ENCODE measurements at regions not wholly inside any gene's neighbourhood (a gene's known extent, or its start where the extent isn't known, plus 50 kb on each side); places are given as distances from the start of the nearest gene placed in this dataset.

GRCh38 chr12:29858270-29858786 lies 74.6 kb upstream of the TMTC1 start:
- no peak overlapping the region for H3K4me3 ChIP-seq (ENCODE audit: insufficient read depth in 1 of 2, low read depth in 1 of 2, low read length in 2 of 2)
- H3K18ac ChIP-seq (ENCODE audit: low read depth in 1 of 2, low read length in 2 of 2) = no peak overlapping the region
- no peak overlapping the region for H2BK12ac ChIP-seq (ENCODE audit: low read length in 2 of 2)
- no peak overlapping the region for H3K9ac ChIP-seq (ENCODE audit: low read length)
- H3K9me3 ChIP-seq (ENCODE audit: control insufficient read depth, low read length) = no peaks in the 10 kb centered on the region
- H4K91ac ChIP-seq (ENCODE audit: low read length) = no peak overlapping the region
- H3K23ac ChIP-seq (ENCODE audit: low read length in 2 of 2) = no peak overlapping the region
- H3K4ac ChIP-seq (ENCODE audit: low read depth in 1 of 2, low read length in 2 of 2) = no peak overlapping the region
- no peaks in the 10 kb centered on the region for H3K27me3 ChIP-seq (ENCODE audit: control insufficient read depth in 1 of 2, insufficient read depth in 1 of 2, low read length in 2 of 2)
- no peak overlapping the region for H2BK120ac ChIP-seq (ENCODE audit: low read depth, low read length)
- H2AK5ac ChIP-seq (ENCODE audit: low read length, severe bottlenecking) = no peak overlapping the region
- no peak overlapping the region for H3K27ac ChIP-seq (ENCODE audit: low read length, poor library complexity, severe bottlenecking)
- H2BK15ac ChIP-seq (ENCODE audit: low read depth, poor library complexity, severe bottlenecking) = no peak overlapping the region
- WGBS = 93% methylated on average over 2 of the region's 2 CpGs
- H4K8ac ChIP-seq (ENCODE audit: low read length) = no peak overlapping the region
- H3K79me1 ChIP-seq (replicated peaks; ENCODE audit: low read length, poor library complexity, severe bottlenecking) = no peaks in the 10 kb centered on the region
- DNase-seq = no peak
- no peak overlapping the region for H3K4me2 ChIP-seq (ENCODE audit: low read length, poor library complexity, severe bottlenecking)
- no peaks in the 10 kb centered on the region for H3K4me1 ChIP-seq (ENCODE audit: control insufficient read depth, insufficient read depth, low read depth, low read length)
- H3K36me3 ChIP-seq (ENCODE audit: control insufficient read depth in 1 of 2, insufficient read depth in 2 of 2, low read depth in 1 of 2, low read length in 2 of 2) = no peaks in the 10 kb centered on the region
- H2BK5ac ChIP-seq (ENCODE audit: low read depth, low read length, poor library complexity, severe bottlenecking) = no peak overlapping the region
- H2AFZ ChIP-seq (ENCODE audit: low read depth, low read length) = no peak overlapping the region
- H3K14ac ChIP-seq (ENCODE audit: low read length in 2 of 2) = no peak overlapping the region

DNA sequence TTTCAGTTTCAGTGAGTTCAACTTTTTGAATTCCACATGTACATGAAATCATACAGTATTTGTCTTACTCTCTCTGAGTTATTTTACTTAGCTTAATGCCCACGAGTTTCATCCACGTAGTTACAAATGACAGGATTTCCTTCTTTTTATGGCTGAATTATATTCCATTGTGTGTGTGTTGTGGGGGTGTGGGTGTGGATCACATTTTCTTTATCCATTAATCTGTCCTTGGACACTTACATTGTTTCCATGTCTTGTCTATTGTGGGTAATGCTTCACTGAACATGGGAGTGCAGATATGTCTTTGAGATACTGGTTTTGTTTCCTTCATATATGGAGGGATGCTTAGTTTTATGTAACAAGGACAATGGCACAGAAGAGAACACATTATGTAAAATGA lies 63.5 kb upstream of the TMTC1 start:
- no peak overlapping the region for H3K23ac ChIP-seq (ENCODE audit: low read length in 2 of 2)
- no peaks in the 10 kb centered on the region for H3K79me1 ChIP-seq (replicated peaks; ENCODE audit: low read length, poor library complexity, severe bottlenecking)
- H3K27me3 ChIP-seq (ENCODE audit: control insufficient read depth in 1 of 2, insufficient read depth in 1 of 2, low read length in 2 of 2) = no peaks in the 10 kb centered on the region
- H2AK5ac ChIP-seq (ENCODE audit: low read length, severe bottlenecking) = no peak overlapping the region
- H3K14ac ChIP-seq (ENCODE audit: low read length in 2 of 2) = no peak overlapping the region
- H3K9me3 ChIP-seq (ENCODE audit: control insufficient read depth, low read length) = peaks cover 3% of the 10 kb centered on the region
- no peak overlapping the region for H4K8ac ChIP-seq (ENCODE audit: low read length)
- no peak overlapping the region for H4K91ac ChIP-seq (ENCODE audit: low read length)
- no peak for DNase-seq
- H3K4me3 ChIP-seq (ENCODE audit: insufficient read depth in 1 of 2, low read depth in 1 of 2, low read length in 2 of 2) = no peak overlapping the region
- H3K27ac ChIP-seq (ENCODE audit: low read length, poor library complexity, severe bottlenecking) = no peak overlapping the region
- H2BK15ac ChIP-seq (ENCODE audit: low read depth, poor library complexity, severe bottlenecking) = no peak overlapping the region
- no peaks in the 10 kb centered on the region for H3K4me1 ChIP-seq (ENCODE audit: control insufficient read depth, insufficient read depth, low read depth, low read length)
- H3K18ac ChIP-seq (ENCODE audit: low read depth in 1 of 2, low read length in 2 of 2) = no peak overlapping the region
- no peak overlapping the region for H3K4me2 ChIP-seq (ENCODE audit: low read length, poor library complexity, severe bottlenecking)
- no peak overlapping the region for H3K4ac ChIP-seq (ENCODE audit: low read depth in 1 of 2, low read length in 2 of 2)
- WGBS = no CpG with 5 or more reads among the region's 2 CpGs
- no peak overlapping the region for H2BK5ac ChIP-seq (ENCODE audit: low read depth, low read length, poor library complexity, severe bottlenecking)
- no peak overlapping the region for H3K9ac ChIP-seq (ENCODE audit: low read length)
- no peak overlapping the region for H2BK12ac ChIP-seq (ENCODE audit: low read length in 2 of 2)
- H2BK120ac ChIP-seq (ENCODE audit: low read depth, low read length) = no peak overlapping the region
- no peak overlapping the region for H2AFZ ChIP-seq (ENCODE audit: low read depth, low read length)
- no peaks in the 10 kb centered on the region for H3K36me3 ChIP-seq (ENCODE audit: control insufficient read depth in 1 of 2, insufficient read depth in 2 of 2, low read depth in 1 of 2, low read length in 2 of 2)

GRCh38 chr12:29844667-29845066 lies 60.9 kb upstream of the TMTC1 start:
- H3K36me3 ChIP-seq (ENCODE audit: control insufficient read depth in 1 of 2, insufficient read depth in 2 of 2, low read depth in 1 of 2, low read length in 2 of 2) = no peaks in the 10 kb centered on the region
- H3K27me3 ChIP-seq (ENCODE audit: control insufficient read depth in 1 of 2, insufficient read depth in 1 of 2, low read length in 2 of 2) = no peaks in the 10 kb centered on the region
- no peak overlapping the region for H3K4me2 ChIP-seq (ENCODE audit: low read length, poor library complexity, severe bottlenecking)
- H2BK12ac ChIP-seq (ENCODE audit: low read length in 2 of 2) = no peak overlapping the region
- DNase-seq = no peak
- 71% methylated on average over 1 of the region's 2 CpGs for WGBS
- H2AFZ ChIP-seq (ENCODE audit: low read depth, low read length) = no peak overlapping the region
- H3K4ac ChIP-seq (ENCODE audit: low read depth in 1 of 2, low read length in 2 of 2) = no peak overlapping the region
- no peak overlapping the region for H3K27ac ChIP-seq (ENCODE audit: low read length, poor library complexity, severe bottlenecking)
- H3K4me1 ChIP-seq (ENCODE audit: control insufficient read depth, insufficient read depth, low read depth, low read length) = no peaks in the 10 kb centered on the region
- H3K14ac ChIP-seq (ENCODE audit: low read length in 2 of 2) = no peak overlapping the region
- no peak overlapping the region for H2AK5ac ChIP-seq (ENCODE audit: low read length, severe bottlenecking)
- H3K9ac ChIP-seq (ENCODE audit: low read length) = no peak overlapping the region
- no peak overlapping the region for H2BK120ac ChIP-seq (ENCODE audit: low read depth, low read length)
- H3K79me1 ChIP-seq (replicated peaks; ENCODE audit: low read length, poor library complexity, severe bottlenecking) = no peaks in the 10 kb centered on the region
- no peak overlapping the region for H4K91ac ChIP-seq (ENCODE audit: low read length)
- no peak overlapping the region for H3K18ac ChIP-seq (ENCODE audit: low read depth in 1 of 2, low read length in 2 of 2)
- H2BK5ac ChIP-seq (ENCODE audit: low read depth, low read length, poor library complexity, severe bottlenecking) = no peak overlapping the region
- no peak overlapping the region for H2BK15ac ChIP-seq (ENCODE audit: low read depth, poor library complexity, severe bottlenecking)
- peaks cover 2% of the 10 kb centered on the region for H3K9me3 ChIP-seq (ENCODE audit: control insufficient read depth, low read length)
- H4K8ac ChIP-seq (ENCODE audit: low read length) = no peak overlapping the region
- no peak overlapping the region for H3K23ac ChIP-seq (ENCODE audit: low read length in 2 of 2)
- no peak overlapping the region for H3K4me3 ChIP-seq (ENCODE audit: insufficient read depth in 1 of 2, low read depth in 1 of 2, low read length in 2 of 2)

- Histone ChIP-seq H3K4me1 (ENCODE audit: control insufficient read depth, insufficient read depth, low read depth, low read length) (no peaks in the 10 kb centered on the region), H3K14ac (ENCODE audit: low read length in 2 of 2) (no peak overlapping the region), H3K36me3 (ENCODE audit: control insufficient read depth in 1 of 2, insufficient read depth in 2 of 2, low read depth in 1 of 2, low read length in 2 of 2) (no peaks in the 10 kb centered on the region), H3K79me1 (replicated peaks; ENCODE audit: low read length, poor library complexity, severe bottlenecking) (no peaks in the 10 kb centered on the region), H3K9ac (ENCODE audit: low read length) (no peak overlapping the region), H3K4me3 (ENCODE audit: insufficient read depth in 1 of 2, low read depth in 1 of 2, low read length in 2 of 2) (no peak overlapping the region), H3K4ac (ENCODE audit: low read depth in 1 of 2, low read length in 2 of 2) (no peak overlapping the region), H4K91ac (ENCODE audit: low read length) (no peak overlapping the region), H3K18ac (ENCODE audit: low read depth in 1 of 2, low read length in 2 of 2) (no peak overlapping the region), H3K4me2 (ENCODE audit: low read length, poor library complexity, severe bottlenecking) (no peak overlapping the region), H2BK120ac (ENCODE audit: low read depth, low read length) (no peak overlapping the region), H3K9me3 (ENCODE audit: control insufficient read depth, low read length) (peaks cover 11% of the 10 kb centered on the region), H3K27ac (ENCODE audit: low read length, poor library complexity, severe bottlenecking) (no peak overlapping the region), H2BK12ac (ENCODE audit: low read length in 2 of 2) (no peak overlapping the region), H3K27me3 (ENCODE audit: control insufficient read depth in 1 of 2, insufficient read depth in 1 of 2, low read length in 2 of 2) (no peaks in the 10 kb centered on the region), H2BK15ac (ENCODE audit: low read depth, poor library complexity, severe bottlenecking) (no peak overlapping the region), H2AFZ (ENCODE audit: low read depth, low read length) (no peak overlapping the region), H2AK5ac (ENCODE audit: low read length, severe bottlenecking) (no peak overlapping the region), H4K8ac (ENCODE audit: low read length) (no peak overlapping the region), H2BK5ac (ENCODE audit: low read depth, low read length, poor library complexity, severe bottlenecking) (no peak overlapping the region), H3K23ac (ENCODE audit: low read length in 2 of 2) (no peak overlapping the region)
- no peak for DNase-seq
These were observed 59.3 kb upstream of the TMTC1 start for GRCh38 chr12:29843036-29843435.

Data from mesenchymal stem cell (in vitro differentiated cells and primary cell).